Tibial nerve (tissue), 4 donors: ENCODE measurements at regions not wholly inside any gene's neighbourhood (a gene's known extent, or its start where the extent isn't known, plus 50 kb on each side); places are given as distances from the start of the nearest gene placed in this dataset.

ENCODE experiments used
- EP300 ChIP-seq, 2 donors: sonication (generic); formaldehyde crosslinking; IDR thresholded peaks; one replicate each; pipeline ENCODE4 v1.6.1; 2017; ENCODE audit warnings: antibody characterized with exemption in 2 of 2, mild to moderate bottlenecking in 1 of 2
- POLR2A ChIP-seq, 2 donors: fragments of 450-650 bp; IDR thresholded peaks; one replicate each; pipeline ENCODE4 v1.6.1; 2017; ENCODE audit warnings: antibody characterized with exemption in 2 of 2, mild to moderate bottlenecking in 2 of 2, moderate library complexity in 2 of 2
- TF ChIP-seq, protein P1 (sequence below), 5 experiments: fragments of 200-600 bp in 3 of 5; fragments of 450-650 bp in 2 of 5; sonication (generic) in 3 of 5; IDR thresholded peaks; one replicate each; pipeline ENCODE4 v1.5.1; 2016 to 2019; ENCODE audit warnings: antibody characterized with exemption in 5 of 5, mild to moderate bottlenecking in 3 of 5, moderate library complexity in 2 of 5

DNA sequence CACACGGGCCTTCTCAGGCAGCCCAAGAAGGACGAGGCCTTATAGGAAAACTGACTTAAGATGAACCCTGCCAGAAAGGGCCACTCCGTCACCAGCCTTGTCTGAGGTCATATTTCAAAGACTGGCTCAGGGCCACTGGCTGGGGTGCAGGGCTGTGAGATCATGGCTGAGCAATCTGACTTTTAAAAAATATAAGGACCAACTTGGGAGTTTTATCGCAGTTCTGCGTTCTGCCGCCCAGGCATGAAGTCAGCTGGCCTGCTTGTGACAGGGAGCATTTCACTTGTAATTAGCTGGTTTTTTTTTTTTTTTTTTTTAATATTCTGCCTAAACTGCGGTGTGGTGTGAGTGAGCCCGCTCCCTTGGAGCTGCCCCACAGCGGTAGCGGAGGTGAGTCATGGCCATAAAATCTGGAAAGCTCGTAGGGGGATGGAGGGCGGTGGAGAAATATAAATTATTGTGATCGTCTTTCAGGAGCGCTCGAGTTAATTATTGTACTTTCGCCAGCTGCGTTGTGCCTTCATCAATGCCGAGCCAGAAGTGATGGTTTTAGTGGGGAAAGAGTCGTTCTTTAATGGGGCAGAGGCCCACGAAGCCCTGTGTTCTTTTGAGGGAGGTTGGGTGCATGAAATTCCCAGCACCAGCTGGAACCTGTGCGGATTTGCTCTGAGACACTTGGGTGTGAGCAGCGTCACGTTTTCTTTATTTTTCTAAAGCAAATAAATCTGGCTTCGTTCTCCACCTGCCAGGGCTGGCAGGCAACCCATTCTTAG is 231.9 kb downstream of the C12orf75 start:
- TF ChIP-seq, protein P1, sequence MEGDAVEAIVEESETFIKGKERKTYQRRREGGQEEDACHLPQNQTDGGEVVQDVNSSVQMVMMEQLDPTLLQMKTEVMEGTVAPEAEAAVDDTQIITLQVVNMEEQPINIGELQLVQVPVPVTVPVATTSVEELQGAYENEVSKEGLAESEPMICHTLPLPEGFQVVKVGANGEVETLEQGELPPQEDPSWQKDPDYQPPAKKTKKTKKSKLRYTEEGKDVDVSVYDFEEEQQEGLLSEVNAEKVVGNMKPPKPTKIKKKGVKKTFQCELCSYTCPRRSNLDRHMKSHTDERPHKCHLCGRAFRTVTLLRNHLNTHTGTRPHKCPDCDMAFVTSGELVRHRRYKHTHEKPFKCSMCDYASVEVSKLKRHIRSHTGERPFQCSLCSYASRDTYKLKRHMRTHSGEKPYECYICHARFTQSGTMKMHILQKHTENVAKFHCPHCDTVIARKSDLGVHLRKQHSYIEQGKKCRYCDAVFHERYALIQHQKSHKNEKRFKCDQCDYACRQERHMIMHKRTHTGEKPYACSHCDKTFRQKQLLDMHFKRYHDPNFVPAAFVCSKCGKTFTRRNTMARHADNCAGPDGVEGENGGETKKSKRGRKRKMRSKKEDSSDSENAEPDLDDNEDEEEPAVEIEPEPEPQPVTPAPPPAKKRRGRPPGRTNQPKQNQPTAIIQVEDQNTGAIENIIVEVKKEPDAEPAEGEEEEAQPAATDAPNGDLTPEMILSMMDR (IDR thresholded peaks at IDR 0.05), result no peak
- TF ChIP-seq POLR2A (IDR thresholded peaks at IDR 0.05), result no peak
- no peak for TF ChIP-seq EP300 (IDR thresholded peaks at IDR 0.05)
